ENCODE measurements at regions not wholly inside any gene's neighbourhood (a gene's known extent, or its start where the extent isn't known, plus 50 kb on each side); places are given as distances from the start of the nearest gene placed in this dataset.

DNA sequence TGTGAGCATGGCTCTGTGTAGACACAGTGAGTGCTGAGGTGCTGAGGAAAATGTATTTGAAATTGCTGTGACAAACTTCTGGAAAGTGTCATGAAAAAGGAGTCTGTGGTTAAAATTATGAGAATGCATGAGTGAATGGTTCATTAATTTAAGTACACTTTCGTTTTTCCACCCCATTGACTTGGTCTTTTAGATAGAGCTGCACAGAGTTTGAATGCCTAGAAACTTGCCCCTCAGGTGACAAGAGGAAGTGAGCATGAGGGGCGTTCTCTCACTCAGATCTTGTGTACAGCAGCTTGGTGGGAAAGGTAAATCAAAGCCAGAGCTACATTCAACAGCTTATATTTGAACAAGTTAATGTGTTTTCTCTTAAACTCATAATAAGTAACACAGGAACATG is 296.8 kb downstream of the WDR72 start:
- no peak for DNase-seq (ENCODE audit: low read depth in 2 of 2)

DNA sequence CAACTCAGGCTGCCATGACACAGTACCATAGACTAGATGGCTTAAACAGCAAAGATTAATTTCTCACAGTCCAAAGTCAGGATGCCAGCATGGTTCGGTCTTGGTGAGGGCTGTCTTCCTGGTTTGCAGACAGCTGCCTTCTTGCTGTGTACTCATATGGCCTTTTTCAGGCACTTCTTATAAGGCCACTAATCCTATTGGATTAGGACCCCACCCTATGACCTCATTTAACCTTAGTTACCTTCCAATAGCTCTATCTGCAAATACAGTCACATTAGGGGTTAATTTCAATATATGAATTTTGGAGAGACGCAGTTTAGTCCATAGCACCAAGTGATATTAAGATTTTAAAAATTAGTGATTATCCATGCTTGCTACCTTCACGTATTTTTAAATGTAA is 297.8 kb downstream of the WDR72 start:
- no peak for DNase-seq (ENCODE audit: low read depth in 2 of 2)

DNA sequence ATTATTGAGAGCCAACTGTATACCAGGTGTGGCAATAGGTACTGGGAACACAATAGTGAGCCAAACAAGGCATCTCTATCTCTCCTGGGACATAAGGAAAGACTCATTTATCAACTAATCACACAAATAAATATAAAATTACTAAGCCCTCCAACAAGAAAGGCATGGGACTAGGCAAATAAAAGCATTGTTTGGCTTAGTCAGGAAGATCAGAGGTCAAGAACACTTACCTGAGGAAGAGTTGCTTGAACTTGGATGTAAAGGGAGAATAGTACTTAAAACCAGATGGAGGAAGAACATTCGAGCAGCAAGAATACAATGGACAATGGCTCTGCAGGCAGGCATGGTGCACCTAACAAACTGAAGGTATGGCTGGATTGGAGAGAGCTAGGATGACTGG is 300.7 kb downstream of the WDR72 start:
- DNase-seq (ENCODE audit: low read depth in 2 of 2), result no peak

DNA sequence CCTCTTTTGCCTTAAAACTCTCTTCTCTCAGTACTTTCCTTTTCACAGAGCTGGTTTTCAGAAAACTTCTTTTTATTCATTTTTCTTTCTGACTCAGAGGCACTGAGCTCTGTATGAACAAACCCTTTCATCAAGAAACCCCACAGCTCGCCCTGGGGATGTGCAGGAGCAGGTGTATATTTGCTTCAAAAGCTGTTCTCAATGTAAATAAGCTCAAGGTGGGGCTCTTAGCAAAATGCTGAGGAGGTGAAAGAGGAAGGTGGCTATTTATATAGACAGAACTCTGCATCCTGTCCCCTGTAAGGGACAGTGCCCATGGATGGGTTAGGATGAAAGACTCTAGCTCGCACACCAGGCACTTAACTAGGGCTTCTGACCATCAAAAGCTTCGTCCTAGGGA is 302.0 kb downstream of the WDR72 start:
- DNase-seq (ENCODE audit: low read depth in 2 of 2), result no peak

DNA sequence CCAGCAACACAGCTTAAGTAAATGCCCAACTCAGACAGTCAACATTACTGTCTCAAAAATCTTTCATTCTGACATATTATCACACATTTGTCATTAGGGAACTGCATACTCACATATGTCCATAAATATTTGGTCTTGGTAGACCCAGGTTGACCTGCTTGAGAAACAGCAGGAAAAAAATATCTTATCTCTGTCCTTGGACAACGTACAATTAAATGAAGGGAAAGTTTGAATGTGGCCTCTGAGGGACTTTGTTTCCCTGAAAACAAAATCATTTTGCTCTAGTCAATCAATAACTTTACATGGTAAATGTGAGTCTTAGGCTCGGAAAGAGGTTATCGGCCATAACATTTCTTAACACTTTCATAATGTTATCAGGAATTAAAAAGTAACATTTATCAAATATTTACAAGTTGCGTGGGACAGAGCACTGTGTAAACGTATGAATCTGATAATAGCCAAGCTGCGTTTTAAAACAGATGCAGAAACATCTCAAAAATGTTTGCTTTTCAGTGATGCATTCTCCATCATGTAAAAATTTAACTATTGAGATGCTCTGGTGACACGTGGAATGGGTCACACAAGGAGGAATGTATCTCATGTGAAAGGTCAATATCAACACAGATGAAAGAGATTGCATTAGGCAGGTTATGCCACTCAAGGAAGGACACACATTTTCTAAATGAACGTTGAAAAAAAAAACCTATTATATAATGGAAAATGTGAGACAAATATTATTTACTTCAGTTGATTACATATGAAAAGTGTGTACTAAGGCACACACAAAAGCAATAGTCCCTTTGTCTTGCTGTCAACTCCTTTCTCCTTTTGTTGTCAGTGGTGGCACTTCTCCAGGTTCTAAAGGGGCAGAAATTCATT is 304.4 kb downstream of the WDR72 start:
- DNase-seq (ENCODE audit: low read depth in 2 of 2), result no peak

DNA sequence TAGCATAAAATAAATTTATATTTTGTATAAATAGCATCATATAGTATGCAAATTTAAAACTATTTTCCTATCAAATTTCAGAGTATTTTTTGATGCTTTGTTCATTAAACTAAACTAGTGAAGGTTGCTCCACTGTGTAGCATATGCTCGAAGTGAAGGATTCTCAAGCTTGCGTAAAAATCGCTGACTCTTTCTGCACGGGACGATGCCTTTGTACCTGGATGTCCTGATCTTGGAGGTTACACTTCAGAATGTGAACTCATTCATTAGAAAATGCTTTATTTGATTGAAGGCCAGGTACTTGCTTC is 305.0 kb downstream of the WDR72 start:
- no peak for DNase-seq (ENCODE audit: low read depth in 2 of 2)

DNA sequence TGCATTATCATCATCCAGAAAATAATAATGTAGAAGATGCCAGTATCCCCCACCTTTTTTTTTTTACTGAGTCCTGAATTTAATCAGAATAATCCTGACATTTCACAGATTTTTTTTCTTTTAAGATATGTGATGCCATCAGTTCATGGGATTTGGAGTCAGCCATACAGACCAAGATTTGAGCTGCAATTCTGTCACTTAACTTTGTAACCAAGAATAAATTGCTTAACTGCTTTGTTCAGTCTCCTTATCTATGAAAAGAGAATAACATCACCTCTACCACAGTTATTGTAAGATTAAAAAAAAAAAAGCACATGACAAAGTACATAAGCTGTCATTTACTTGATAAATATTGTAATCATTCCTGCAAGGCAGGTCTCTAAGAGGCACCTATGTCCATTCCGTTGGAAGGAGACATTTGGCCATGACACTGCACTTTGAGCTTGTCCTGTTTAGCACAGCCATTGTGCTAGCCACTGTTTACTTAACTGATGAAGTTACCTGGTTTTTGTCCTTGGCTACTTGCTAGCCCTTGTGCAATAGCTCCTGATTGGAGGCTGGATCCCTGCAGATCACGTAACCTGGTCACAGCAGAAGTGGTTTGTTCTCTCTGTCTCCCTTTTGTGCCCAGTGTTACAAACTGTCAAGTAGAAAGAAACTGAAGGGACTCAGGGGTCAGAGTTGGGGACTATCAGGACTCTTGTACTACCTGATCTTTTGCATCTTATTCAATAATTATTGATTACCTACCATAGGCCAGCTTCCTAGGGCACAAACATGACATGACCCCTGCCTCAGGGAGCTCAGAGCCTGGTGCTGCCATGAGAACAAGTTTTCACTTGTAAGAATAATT is 306.0 kb downstream of the WDR72 start:
- DNase-seq (ENCODE audit: low read depth in 2 of 2), result no peak

DNA sequence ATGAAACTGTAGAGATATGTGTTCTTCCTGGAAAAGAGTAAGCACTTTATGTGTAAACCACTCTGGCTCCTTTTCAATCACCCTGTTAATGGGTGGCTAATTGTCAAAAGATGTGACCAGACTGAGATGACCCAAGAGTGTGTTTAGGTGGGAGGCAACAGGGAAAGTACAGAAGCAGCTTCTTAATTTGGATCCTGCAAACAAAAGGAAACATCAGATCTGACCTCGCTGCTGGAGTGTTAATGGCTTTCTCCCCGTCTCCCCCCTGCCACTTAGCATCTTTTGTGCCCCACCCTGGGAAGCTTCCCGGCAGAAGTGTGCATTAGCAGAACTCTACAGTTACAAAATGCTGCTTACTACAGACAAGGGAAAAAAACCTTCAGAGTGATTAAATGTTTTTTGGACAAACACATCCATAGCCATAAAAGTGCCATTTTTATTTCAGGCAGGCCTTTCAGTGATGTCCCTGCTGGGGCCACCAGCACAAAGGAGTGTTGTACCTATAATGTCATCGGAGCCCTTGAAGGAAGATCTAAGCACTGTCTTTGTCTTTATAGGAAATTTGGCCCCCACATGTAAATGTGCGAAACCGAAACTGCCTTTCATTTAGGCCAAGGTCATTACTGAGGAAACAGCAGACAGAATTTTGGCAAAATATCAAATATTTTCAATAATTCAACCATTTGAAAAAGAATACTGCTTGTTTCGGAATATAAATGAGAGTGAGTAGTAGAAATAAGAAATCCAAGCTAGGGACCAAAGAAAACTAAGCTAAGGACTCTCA is 311.0 kb downstream of the WDR72 start:
- DNase-seq (ENCODE audit: low read depth in 2 of 2), result no peak

DNA sequence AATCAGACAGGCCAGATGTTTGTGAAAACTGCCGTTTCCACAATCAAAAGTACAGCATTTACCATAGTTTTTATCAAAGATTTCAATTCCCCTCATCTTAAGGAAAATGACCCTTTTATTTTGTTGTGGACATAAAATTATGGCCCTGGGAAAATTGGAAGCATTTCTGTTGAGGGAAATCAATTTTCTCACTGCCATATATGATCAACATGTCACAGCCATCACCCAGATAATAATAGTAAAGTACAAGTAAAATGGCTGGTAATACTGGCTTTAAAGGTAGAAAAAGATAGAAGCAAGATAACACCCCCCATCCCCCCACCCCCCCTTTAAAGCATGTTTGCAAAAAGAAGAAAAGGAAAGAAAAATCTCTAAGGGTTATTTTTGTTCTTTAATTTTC is 311.7 kb downstream of the WDR72 start:
- no peak for DNase-seq (ENCODE audit: low read depth in 2 of 2)

DNA sequence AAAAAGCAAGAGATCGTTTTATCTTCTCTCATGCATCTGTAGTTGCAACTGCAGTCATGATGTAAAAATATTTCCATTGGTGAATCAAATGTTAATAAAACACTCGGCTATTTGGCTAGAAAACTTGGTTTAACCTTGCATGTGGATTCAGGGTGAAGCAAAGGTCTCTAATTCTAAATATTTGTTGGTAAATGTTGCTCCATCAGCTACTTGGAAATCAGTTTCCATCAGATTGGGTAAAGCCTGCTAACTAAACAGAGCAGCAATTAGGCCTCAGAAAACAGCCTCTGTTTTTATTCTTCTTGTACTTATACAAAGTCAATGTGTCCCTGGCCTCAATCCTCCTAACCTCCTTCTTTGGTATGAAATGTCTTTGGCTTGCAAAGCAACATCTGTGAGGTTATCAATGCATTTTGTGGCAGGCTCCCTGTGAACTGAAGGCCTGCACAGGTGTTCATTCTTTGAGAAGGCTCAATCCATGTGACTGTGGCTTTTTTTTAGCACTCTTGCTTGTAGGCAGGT is 312.3 kb downstream of the WDR72 start:
- no peak for DNase-seq (ENCODE audit: low read depth in 2 of 2)

DNA sequence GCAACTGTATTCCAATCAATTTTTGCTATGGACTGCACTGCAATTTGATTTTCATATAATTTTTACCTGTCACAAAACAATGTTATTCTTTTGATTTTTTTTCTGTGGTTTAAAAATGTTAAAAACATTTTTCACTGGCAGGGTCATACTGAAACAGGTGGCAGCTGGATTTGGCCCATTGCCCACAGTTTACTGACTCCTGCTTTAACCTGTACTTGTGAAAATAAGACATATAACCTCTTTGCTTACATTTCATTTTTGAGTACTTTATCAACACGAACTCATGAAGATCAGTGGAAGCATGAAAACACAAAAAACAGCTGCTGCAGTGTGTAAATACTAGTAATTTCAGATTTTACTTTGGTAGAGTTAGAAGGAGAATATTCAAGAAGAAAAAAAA is 313.1 kb downstream of the WDR72 start:
- no peak for DNase-seq (ENCODE audit: low read depth in 2 of 2)

DNA sequence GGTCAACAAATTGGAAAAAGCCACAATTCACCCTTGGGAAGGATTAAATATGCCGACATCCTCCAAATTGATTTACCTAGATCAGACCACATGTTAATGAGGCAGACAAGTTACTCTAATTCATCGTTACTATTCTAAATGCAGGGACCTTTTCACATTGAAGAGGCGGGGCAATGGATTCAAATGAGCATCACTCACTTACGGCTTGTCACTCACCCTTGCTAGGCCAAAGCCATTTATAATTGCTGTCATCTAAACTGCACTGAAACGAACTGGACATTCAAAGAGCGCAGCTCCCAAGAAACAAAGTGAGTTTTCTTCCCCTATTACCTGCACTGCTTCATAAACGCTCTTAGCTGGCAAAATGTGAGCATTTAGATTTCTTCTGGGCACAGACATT is 313.9 kb downstream of the WDR72 start:
- DNase-seq (ENCODE audit: low read depth in 2 of 2), result no peak

DNA sequence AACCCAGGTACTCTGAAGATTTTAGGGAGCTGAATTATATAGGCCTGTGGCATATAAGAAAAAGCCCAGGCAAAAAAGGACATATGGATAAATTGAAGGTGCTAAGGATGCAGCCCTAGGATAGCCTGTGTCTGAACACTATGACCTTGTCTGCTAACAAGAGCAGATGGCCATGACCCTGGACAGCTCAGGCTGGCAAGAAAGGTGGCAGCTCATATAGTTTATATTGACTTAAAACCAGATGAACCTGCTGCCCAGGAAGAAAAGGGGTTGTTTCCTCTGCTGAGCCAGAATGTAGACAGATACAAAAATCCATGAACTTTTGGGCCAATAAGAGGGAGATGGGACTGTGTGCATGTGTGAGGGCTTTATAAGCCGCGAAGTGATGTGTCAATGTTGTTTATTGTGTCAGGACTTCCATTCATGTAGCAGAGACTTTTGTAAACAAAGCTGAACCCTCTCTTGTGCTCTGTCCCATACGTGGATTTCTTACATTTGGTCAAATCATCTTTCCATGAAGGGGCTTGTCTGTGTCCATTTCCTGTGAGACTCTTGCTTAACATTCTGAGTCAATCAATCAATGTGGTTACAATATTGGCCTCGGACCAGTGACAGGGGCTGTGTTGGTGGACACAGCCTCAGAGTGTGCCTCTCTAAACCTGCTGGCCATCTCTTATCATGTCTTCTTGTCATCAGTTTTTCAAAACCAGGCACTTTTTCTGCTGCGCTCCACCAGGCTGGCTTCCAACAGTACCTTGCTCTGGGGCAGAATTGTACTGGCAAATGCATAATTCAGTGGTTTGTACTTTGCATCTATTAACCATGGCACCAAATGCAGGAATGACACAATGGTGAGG is 321.2 kb downstream of the WDR72 start:
- no peak for DNase-seq (ENCODE audit: low read depth in 2 of 2)

DNA sequence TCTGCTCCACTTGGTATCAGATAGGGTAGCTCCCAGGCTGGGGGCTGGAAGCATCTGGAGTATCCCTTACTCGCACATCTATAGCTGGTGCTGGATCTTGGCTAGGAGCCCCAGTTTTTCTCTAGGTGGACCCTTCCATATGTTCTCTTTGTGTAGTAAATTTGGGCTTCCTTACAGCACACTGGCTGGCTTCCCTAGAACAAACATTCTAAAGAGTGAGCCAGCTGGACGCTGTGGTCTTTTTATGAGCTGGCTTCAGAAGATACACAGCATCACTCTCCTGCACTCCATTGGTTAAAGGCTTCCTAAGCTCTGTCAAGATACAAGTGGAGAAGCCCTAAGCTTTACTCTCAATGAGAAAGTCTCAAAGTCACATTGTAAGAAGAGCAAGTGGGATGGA is 322.1 kb downstream of the WDR72 start:
- no peak for DNase-seq (ENCODE audit: low read depth in 2 of 2)

DNA sequence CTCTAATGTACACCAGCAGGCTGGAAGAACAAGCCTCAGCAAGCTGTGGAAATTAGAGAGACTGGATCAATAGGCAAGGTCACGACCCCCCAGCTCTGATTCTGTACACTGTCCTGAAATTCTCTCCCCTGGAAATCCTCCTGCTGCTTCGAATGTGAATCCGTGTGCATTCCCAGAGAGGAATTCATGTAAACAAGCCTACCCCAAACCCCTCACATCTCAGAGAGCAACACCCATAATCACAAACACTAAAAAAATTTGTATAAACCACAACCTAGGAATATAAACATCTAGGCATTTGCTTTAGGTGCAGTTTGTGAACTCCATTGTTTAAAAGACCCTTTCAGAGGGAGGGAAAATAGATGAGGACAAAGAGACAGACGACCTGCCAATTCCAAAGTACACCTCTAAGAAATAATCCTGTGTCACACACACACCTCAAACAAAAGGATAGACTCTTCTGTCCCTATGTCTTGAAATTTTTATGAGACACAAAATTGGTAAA is 325.2 kb downstream of the WDR72 start:
- DNase-seq (ENCODE audit: low read depth in 2 of 2), result no peak

DNA sequence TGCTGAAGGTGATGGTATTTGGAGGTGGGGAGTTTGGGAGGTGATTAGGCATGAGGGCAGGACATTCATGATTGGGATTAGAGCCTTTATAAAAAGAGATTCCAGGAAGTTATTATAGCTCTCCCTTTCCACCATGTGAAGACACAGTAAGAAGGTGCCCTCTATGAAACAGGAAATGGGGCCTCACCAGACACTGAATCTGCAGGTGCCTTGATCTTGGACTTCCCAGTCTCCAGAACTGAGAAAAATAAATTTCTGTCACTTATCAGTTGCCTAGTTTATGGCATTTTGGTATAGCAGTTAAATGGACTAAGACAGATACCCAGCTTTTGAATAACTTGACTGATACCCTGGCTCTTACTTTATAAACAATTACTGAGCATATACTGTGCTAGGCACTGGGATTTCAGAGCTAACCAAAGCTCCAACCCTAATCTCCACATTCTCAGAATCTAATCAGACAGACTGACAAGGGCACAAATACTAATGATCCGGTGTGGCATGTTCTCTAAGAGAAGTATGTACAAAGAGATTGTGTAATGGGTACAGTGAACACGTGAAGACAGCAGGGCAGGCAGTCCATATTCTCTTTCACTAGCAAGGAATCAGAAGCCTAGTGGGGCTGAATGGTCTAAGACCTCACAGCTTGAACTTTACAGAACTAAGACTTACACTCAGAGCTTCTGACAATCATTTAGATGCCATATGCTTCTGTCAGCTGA is 343.1 kb downstream of the WDR72 start:
- DNase-seq (ENCODE audit: low read depth in 2 of 2), result no peak

DNA sequence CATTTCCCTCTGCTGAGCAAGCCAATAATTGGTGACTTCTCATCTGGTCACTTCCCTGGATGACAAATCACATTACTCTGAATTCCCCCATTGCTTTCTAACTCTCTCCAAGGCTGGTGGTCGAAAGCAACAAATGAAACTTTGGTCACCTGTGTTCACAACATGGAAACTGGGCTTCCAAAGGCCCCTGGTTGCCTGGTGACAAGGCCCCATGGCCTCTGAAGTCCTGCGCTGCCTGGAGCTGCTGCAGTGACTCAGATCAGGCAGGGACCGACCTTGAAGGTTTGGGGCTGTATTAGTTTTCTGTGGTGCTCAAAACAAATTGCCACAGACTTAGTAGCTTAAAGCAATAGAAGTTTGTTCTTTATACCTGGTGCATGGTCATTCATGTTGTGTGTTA is 345.3 kb downstream of the WDR72 start:
- DNase-seq (ENCODE audit: low read depth in 2 of 2), result no peak

DNA sequence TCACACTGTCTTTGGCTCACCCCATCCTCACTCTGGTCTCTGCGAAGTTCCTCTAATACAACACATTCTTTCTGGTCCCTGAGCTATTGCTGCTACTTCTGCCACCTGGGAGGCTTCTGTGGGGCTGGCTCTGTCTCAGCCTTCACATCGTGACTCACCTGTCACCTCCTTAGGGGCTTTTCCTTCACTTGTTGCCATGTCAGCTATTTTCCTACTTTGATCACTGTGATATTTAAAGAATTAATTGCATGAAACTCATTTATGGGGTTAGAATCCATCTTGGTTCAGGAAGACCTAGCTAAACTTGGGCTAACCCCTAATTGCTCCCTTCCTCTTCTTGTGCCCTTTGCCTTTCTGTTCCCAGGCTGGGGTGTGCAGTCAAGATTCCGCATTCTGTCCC is 346.9 kb downstream of the WDR72 start:
- no peak for DNase-seq (ENCODE audit: low read depth in 2 of 2)

DNA sequence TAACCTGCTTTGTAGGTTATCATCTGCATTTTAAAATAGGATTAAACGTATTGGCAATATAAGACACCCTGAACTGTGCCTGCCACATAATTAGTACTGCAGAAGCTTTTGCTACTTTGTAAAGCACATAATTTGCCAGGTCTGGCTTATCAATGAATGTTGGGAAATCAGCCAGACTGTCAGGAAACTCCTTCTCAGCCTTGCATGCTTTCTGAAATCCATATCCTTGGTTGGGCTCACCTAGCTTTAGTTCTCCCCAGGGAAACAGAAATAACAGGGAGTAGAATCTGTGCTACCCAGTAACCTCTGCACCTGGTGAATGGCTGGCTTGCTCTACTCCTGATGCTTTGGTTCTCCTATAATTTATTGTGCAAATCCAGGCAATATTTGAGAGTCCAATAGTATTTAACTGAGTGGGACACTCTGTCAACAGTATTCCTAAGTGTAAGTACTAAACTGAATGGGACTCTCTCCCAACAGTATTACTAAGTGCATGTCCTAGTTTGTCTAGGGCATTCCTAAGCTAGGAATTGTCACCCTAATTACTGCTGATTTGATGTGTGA is 354.5 kb downstream of the WDR72 start:
- DNase-seq (ENCODE audit: low read depth in 2 of 2), result no peak

DNA sequence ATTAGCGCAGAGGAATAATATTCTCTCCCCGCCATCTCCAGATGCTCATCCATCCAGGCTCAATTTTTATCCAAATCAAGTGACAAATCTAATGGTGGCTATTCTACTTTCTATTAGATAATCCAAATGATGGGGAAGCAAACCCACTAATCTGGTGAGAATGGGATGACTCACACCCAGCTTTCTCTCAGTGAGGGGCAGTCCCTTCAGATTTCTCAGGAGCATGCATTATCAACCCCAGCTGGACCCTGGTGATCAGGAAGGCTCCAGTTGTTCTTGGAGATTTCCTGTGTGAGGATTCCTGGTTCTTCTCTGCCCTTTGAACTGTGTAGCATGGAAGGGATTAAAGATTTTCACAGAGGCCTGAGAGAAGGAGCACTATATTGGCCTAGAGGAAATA is 358.0 kb downstream of the WDR72 start:
- no peak for DNase-seq (ENCODE audit: low read depth in 2 of 2)

All from dermis microvascular lymphatic vessel endothelial cell (primary cell).